ENCODE measurements at regions not wholly inside any gene's neighbourhood (a gene's known extent, or its start where the extent isn't known, plus 50 kb on each side); places are given as distances from the start of the nearest gene placed in this dataset.
A peak's percentile ranks its signal among the peaks of the same experiment; 100 is the strongest.

DNA sequence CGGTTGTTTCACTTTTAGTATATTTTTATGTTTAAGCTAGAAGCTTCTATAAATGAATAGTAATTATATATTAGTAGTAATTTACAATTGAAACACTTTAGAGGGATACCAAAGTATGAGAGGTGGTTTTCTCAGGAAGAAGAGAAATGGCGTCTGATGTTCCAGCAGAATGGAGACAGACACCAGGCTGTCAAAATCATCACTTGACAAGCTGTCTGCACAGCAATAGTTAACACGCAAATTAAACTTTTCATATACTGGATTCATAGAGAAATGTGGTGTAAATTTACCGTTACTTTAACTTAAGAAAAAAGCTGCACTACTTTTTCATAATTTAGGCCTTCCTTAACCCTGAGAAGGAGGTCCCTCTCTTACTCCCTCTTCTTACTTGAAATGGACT, 82.6 kb downstream of the FAM217A start:
- in situ Hi-C loops (cut with MboI; ENCODE audit: low pct_unique_long_range_greater_than_20kb, low sequenced_read_pairs, unreplicated experiment) = no loop called here
- TF ChIP-seq, protein P1, sequence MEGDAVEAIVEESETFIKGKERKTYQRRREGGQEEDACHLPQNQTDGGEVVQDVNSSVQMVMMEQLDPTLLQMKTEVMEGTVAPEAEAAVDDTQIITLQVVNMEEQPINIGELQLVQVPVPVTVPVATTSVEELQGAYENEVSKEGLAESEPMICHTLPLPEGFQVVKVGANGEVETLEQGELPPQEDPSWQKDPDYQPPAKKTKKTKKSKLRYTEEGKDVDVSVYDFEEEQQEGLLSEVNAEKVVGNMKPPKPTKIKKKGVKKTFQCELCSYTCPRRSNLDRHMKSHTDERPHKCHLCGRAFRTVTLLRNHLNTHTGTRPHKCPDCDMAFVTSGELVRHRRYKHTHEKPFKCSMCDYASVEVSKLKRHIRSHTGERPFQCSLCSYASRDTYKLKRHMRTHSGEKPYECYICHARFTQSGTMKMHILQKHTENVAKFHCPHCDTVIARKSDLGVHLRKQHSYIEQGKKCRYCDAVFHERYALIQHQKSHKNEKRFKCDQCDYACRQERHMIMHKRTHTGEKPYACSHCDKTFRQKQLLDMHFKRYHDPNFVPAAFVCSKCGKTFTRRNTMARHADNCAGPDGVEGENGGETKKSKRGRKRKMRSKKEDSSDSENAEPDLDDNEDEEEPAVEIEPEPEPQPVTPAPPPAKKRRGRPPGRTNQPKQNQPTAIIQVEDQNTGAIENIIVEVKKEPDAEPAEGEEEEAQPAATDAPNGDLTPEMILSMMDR (IDR thresholded peaks at IDR 0.05; ENCODE audit: extremely low read depth, insufficient read depth, missing control alignments) = no peak
- no peak for DNase-seq (ENCODE audit: low spot score)

- no peak for DNase-seq (ENCODE audit: low spot score)
- in situ Hi-C loops (cut with MboI; ENCODE audit: low pct_unique_long_range_greater_than_20kb, low sequenced_read_pairs, unreplicated experiment) = no loop called here
- TF ChIP-seq, protein P1 (IDR thresholded peaks at IDR 0.05; ENCODE audit: extremely low read depth, insufficient read depth, missing control alignments) = no peak
Measured at GRCh38 chr6:3997177-3997770, 81.7 kb downstream of the FAM217A start.

DNA sequence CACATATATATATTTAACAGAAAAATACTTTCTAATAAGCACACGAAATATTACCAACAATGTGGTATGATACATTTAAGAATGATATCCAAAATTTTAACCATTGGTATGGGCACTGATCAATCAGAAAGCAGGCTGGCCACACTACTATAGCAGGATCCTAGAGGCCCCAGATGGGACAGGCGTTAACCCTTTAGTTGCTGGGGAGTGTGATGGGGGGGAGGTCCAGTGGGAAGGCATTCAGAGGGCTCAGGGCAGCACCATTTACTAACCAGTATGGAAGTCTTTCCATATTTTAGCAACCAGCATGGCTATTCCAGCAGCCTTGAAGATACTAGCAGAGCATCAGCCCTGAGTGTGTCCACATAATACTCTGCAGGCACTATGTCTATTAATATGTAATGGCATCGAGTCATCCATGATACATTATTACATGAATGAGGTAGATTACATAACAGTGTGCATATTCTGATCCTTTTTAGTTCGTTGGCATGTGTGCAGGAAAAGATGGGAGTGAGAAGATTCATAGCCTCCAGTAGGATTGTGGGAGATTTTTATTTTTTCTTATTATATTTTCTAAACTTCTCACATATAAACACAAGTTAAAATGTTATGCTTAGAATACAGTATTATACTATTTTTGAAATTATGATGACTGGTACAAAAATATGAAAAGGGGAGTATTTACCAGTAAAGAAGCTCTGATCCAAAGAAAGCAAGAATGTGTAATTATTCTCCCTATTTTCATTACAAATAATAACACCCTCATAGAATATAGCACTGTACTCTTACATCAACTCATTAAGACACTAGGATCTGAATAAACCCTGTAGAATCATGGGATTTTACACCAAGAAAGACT, 78.9 kb downstream of the FAM217A start:
- no peak for DNase-seq (ENCODE audit: low spot score)
- TF ChIP-seq, protein P1 (IDR thresholded peaks at IDR 0.05; ENCODE audit: extremely low read depth, insufficient read depth, missing control alignments) = no peak
- in situ Hi-C loops (cut with MboI; ENCODE audit: low pct_unique_long_range_greater_than_20kb, low sequenced_read_pairs, unreplicated experiment) = no loop called here

GRCh38 chr6:4004249-4004648, 74.7 kb downstream of the FAM217A start:
- no peak for DNase-seq (ENCODE audit: low spot score)
- TF ChIP-seq, protein P1 (IDR thresholded peaks at IDR 0.05; ENCODE audit: extremely low read depth, insufficient read depth, missing control alignments) = no peak
- in situ Hi-C loops (cut with MboI; ENCODE audit: low pct_unique_long_range_greater_than_20kb, low sequenced_read_pairs, unreplicated experiment) = no loop called here

GRCh38 chr6:4008324-4009047, 70.5 kb downstream of the FAM217A start:
- peak; percentile 34 for DNase-seq (ENCODE audit: low spot score)
- in situ Hi-C loops (cut with MboI; ENCODE audit: low pct_unique_long_range_greater_than_20kb, low sequenced_read_pairs, unreplicated experiment) = no loop called here
- TF ChIP-seq, protein P1 (IDR thresholded peaks at IDR 0.05; ENCODE audit: extremely low read depth, insufficient read depth, missing control alignments) = peak; percentile 28

GRCh38 chr6:4009486-4009885, 69.5 kb downstream of the FAM217A start:
- in situ Hi-C loops (cut with MboI; ENCODE audit: low pct_unique_long_range_greater_than_20kb, low sequenced_read_pairs, unreplicated experiment) = no loop called here
- TF ChIP-seq, protein P1 (IDR thresholded peaks at IDR 0.05; ENCODE audit: extremely low read depth, insufficient read depth, missing control alignments) = no peak
- DNase-seq (ENCODE audit: low spot score) = no peak
